HT-29 (cell line): ENCODE measurements at regions not wholly inside any gene's neighbourhood (a gene's known extent, or its start where the extent isn't known, plus 50 kb on each side); places are given as distances from the start of the nearest gene placed in this dataset.

Source experiments
- DNase-seq: peaks from one replicate; pipeline ENCODE4 v3.0.0-alpha.2; 2015; ENCODE audit warnings: low spot score

DNA sequence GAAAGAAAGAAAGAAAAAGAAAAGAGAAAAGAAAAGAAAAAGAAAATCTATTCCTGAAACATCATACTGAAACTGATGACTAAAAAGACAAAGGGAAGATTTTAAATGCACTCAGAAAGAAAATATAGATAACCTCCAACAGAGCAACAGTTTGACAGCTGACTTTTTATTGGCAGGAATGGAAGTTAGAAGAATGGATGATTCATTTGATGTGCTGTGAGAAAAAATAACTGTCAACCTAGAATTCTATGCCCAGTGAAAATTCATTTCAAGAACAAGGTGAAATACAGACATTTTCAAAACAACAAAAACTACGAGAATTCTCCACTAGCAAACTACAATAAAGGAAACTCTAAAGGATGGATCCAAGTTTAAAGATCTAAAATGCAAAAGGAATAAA lies 50.5 kb upstream of the HSPA12A start:
- no peak for DNase-seq

DNA sequence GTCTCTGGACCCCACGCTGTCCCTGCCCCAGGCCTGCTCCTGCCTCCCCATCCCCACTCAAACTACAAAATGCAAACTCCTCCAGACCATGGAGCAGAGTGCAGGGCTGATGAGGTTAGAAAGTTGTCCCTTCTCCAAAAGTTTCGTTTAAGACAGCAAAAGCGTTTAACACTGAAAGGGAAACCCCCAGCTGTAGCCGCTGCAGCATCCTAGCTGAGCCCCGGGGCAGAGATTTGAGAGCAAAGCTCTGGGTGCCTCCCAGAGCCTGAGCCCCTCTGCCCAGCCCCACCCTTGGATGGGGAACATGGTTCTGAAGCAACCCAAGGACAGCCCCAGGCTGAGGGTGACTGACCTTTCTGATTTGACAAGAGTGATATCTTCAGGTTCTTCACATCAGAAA lies 52.8 kb upstream of the ENO4 start:
- no peak for DNase-seq

DNA sequence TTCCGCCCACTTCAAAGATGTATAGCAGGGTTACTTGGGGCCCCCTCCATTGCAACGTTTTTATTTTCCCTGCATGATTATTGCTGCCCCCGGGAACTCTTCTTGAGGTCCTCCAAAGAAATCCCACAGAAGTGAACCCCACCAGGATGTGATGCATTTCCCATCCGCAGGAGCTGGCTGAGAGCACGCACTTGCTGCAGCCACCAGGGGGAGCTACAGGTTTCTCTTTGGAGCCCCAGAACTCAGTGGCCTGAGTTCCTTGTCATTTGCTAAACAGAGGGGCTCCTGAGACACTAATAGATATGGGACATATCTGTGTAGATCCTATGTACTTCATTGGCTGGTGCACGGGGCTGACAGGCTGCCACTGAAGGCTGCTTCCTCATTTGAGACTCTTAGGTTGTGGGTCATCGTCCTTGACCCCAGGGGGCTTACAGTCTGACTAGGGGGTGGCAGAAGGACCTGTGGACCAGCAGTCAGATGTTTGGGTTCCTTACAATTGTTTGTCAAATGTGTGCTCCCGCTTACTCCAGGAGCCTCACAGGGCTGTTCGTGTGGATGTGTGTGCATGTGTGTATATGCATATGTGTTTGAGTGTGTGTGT lies 52.3 kb upstream of the ENO4 start:
- DNase-seq = peak; percentile 79

DNA sequence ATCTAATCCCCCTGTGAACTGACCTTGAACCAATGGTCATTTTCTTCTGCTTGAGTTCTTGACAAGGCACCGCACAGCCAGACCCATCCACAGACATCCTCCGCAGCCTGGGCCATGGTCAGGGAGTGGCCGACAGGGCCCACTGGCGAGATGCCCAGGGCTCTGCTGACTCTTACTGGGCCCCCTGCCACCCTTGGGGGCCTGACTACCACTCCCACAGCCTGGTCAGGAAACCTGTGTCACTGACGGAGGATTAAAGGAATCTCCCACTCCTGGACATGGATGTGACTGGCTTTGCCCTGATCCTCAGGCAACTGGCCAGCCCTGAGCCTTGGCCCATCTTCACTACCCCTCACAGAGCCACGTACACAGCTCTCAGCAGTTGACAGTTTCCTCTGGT lies 50.4 kb upstream of the ENO4 start:
- no peak for DNase-seq
